ENCODE measurements at regions not wholly inside any gene's neighbourhood (a gene's known extent, or its start where the extent isn't known, plus 50 kb on each side); places are given as distances from the start of the nearest gene placed in this dataset.

GRCh38 chr1:240687820-240688219 lies 75.9 kb upstream of the GREM2 start (continued):
- TF ChIP-seq AR (CRISPR knock-in tag; IDR thresholded peaks at IDR 0.05) (no peak), NR3C1 (CRISPR knock-in tag; conservative IDR thresholded peaks at IDR 0.05; ENCODE audit: low read depth) (no peak), E2F4 (CRISPR knock-in tag; IDR thresholded peaks at IDR 0.05; ENCODE audit: borderline replicate concordance, low read depth) (no peak), GABPB1 (CRISPR knock-in tag; IDR thresholded peaks at IDR 0.05) (no peak), CTCF (IDR thresholded peaks at IDR 0.05) (no peak), ZNF263 (CRISPR knock-in tag; IDR thresholded peaks at IDR 0.05; ENCODE audit: low read depth) (no peak), JUN (CRISPR knock-in tag; IDR thresholded peaks at IDR 0.05) (no peak), USF2 (CRISPR knock-in tag; IDR thresholded peaks at IDR 0.05) (no peak), ZNF219 (CRISPR knock-in tag; IDR thresholded peaks at IDR 0.05; ENCODE audit: borderline replicate concordance) (no peak), HMGXB4 (CRISPR knock-in tag; IDR thresholded peaks at IDR 0.05) (no peak), ATF3 (CRISPR knock-in tag; conservative IDR thresholded peaks at IDR 0.05) (no peak)

- ATAC-seq (no peak), DNase-seq (ENCODE audit: low spot score) (no peak)
- H3K27ac Mint-ChIP-seq = no peak overlapping the region
- no peak overlapping the region for H3K4me3 Mint-ChIP-seq
- peaks cover 13% of the 10 kb centered on the region; the same call in 1 of the 2 replicates for H3K9me3 Mint-ChIP-seq
- CTCF ChIA-PET = interaction anchor here (1.0 kb wide), 1 partner anchor 72 kb away, joined by 3 read pairs; the partner anchor contains the start of gene GREM2
- peaks cover 5% of the 10 kb centered on the region for H3K4me1 Mint-ChIP-seq
- H3K27me3 Mint-ChIP-seq (ENCODE audit: low read depth) = no peaks in the 10 kb centered on the region
- no peaks in the 10 kb centered on the region for H3K36me3 Mint-ChIP-seq
- POLR2A ChIA-PET = no interaction called here
- TF ChIP-seq ZNF532 (CRISPR knock-in tag; IDR thresholded peaks at IDR 0.05; ENCODE audit: borderline replicate concordance) (no peak), MAX (CRISPR knock-in tag; IDR thresholded peaks at IDR 0.05) (no peak), MLX (CRISPR knock-in tag; IDR thresholded peaks at IDR 0.05) (no peak), HMGXB4 (CRISPR knock-in tag; IDR thresholded peaks at IDR 0.05) (no peak), ZNF425 (CRISPR knock-in tag; conservative IDR thresholded peaks at IDR 0.05) (no peak), TEAD4 (CRISPR knock-in tag; IDR thresholded peaks at IDR 0.05) (no peak)
These were observed 71.6 kb upstream of the GREM2 start for GRCh38 chr1:240683576-240683975.

All from WTC11 (cell line).